NCI-H226 (cell line): ENCODE measurements at regions not wholly inside any gene's neighbourhood (a gene's known extent, or its start where the extent isn't known, plus 50 kb on each side); places are given as distances from the start of the nearest gene placed in this dataset.
"Not testable (repeated sequence)": the region's sequence is repeated elsewhere in the genome, so short reads cannot be mapped to it uniquely, and the experiment has no call there.

Experiments
- DNase-seq: peaks from one replicate; pipeline ENCODE4 v3.0.0-alpha.2; 2015

GRCh38 chr2:113838744-113839444, 51.0 kb upstream of the ACTR3 start:
- no peak for DNase-seq

GRCh38 chr2:113838277-113838676, 51.6 kb upstream of the ACTR3 start:
- DNase-seq: no peak

- peak; percentile 56 for DNase-seq
Measured at GRCh38 chr2:113834051-113834730, 55.7 kb upstream of the ACTR3 start.

- DNase-seq: no peak
Measured at GRCh38 chr2:113832795-113833290, 57.0 kb upstream of the ACTR3 start.

DNA sequence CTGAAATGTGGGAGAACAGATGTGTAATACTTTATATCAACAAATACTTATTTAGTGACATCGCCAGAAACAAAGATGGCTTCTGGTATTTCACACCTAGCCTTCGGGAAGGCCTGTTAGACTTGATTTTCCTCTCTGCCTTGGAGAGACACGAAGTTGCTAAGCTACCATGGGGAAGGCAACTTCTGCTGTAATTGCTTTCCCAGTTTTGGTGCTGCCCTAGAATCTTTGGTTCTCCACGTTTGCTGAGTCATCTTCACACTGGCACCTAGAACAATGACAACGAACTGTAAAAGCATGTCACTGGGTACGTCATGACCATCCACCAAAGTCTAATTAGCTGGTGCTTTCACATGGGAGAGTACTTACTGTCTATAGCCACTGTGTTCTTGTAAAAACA, 58.7 kb upstream of the ACTR3 start:
- no peak for DNase-seq

DNA sequence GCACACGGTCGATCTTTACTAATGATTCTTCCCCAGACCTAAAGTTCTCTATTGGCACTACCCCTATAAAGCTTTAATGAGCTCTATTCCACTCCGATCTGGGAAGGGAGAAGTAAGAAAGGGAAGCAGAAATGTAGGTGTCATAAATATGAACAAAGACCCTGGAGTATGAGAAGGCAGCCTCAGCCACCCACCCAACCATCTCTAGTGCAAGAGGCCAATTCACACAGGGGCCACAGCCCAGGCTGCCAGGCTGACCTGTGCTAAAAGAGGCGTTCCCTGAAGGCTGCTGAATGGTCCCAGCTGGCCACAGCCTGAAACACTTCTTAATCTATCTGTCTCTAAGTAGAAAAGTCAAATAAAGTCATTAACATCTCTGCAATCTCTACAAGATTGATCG, 60.1 kb upstream of the ACTR3 start:
- DNase-seq: no peak

DNA sequence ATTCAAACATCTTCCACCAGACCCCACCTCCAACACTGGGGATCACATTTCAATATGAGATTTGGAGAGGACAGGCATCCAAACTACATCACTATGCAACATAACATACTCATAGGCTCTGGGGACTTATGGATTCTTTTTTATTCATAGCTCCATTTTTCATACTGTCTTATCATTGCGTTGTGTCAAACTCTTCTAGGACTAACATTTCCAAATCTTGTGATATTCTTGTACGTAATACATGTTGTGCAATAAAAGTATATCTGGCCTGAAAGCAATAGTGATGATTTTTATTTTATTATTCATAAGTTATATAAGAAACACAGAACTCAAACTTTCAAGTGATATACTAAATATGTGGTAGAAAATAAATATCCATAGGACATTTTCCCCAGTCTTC, 60.6 kb upstream of the ACTR3 start:
- peak; percentile 20 for DNase-seq

- no peak for DNase-seq
Measured at GRCh38 chr2:113828049-113828742, 61.7 kb upstream of the ACTR3 start.

- DNase-seq: no peak
Measured at GRCh38 chr2:113827426-113827825, 62.5 kb upstream of the ACTR3 start.

GRCh38 chr2:113826346-113827285, 63.3 kb upstream of the ACTR3 start:
- DNase-seq: peak; percentile 45

GRCh38 chr2:113823716-113824595, 65.9 kb upstream of the ACTR3 start:
- DNase-seq: no peak

DNA sequence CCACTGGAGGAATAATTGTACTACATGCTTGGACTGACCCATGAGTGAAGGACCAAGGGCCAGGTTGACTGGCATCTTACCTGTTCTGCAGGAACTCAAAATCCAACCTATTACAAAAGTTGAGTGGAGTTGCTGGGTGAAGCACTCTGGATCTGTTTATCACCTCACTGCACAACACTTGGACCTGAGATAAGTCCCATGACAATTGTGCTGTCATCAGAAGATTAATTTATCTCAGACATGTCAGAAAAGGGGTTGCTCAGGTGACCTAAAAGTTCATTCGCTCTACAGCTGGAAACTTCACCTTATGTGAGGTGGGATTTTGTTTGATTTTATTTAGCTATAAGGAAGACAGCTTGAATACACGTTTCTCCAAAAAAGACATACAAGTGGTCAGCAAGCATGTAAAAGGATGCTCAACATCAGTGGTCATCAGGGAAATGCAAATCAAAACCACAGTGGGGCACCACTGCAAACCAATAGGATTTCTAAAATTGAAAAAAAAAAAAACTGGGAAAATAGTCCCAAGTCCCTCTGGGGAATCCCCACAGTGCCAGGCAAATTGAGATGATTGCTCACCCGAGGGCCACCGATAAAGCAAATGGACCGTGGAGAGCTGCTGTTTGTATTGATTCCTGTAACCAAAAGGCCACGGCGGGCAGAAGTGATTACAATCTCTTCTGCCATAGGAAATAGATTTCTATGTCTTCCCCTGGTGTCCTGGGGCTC, 65.8 kb upstream of the SLC35F5 start:
- no peak for DNase-seq

- peak; percentile 100 for DNase-seq
Measured at GRCh38 chr2:113818382-113818951, 62.0 kb upstream of the SLC35F5 start.

GRCh38 chr2:113813396-113813795, 57.0 kb upstream of the SLC35F5 start:
- DNase-seq: not testable (repeated sequence)

DNA sequence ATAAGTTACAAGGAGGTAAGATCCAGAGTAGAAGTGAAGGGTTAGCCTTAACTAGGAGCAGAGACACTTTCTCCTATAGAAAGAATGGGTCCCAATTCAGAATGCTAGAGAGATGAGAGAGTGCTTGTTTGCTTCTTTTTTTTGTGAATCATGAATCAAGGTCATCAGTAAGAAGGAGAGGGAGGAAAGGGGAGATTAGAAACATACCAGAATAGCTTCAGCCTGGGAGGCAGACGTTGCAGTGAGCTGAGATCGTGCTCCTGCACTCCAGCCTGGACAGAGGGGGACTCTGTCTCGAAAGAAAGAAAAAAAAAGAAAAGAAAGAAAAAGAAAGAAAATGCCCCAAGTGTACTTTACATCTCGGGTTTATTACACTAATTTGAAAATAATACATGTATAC, 55.8 kb upstream of the SLC35F5 start:
- peak; percentile 30 for DNase-seq

GRCh38 chr2:113809076-113809736, 52.8 kb upstream of the SLC35F5 start:
- no peak for DNase-seq

- DNase-seq: no peak
Measured at GRCh38 chr2:113807721-113808120, 51.3 kb upstream of the SLC35F5 start.

DNA sequence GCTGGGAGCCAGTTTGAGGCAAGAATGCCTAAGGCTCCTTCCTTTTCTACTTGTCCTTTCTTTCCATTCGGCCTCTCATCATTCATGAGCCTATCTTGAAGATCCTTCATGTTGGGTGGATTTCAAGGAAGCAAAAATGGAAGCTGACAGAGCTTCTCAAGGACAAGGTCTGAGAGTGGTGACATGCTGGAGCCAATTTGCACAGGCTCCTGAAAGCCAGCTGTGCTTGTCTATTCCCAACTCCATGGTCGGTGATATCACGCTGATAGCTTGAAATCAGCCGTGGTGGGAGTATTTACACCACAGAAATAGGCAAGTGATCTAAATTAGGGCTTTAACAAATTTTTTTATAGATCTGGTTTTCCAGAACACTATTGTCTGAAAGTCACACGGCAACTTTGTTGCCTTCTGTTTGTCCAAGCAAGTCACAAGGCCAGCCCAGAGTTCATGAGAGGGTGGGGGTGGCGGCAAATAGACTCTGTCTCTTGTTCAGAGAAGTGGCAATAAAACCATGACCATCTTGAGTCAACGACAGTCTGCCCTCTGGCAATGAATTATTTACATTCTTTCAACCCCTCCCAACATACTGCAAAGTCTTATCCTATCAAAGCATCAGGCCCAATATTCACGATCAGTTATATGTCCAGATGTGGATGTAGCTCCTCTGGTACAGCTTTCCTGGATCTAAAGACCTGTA, 49.9 kb upstream of the SLC35F5 start:
- no peak for DNase-seq
